CD4-positive, CD25-positive, alpha-beta regulatory T cell (primary cell): ENCODE measurements at regions not wholly inside any gene's neighbourhood (a gene's known extent, or its start where the extent isn't known, plus 50 kb on each side); places are given as distances from the start of the nearest gene placed in this dataset.

Source experiments
- ATAC-seq, 2 donors: fragments of 150-1000 bp; cut with Tn5 transposase; one replicate each; pipeline ENCODE4 v1.10.0; 2021; ENCODE audit warnings: low read depth in 2 of 2, moderate number of reproducible peaks in 2 of 2, moderate library complexity in 1 of 2
- DNase-seq, 3 donors: peaks; one replicate each; pipeline versions ENCODE4 v3.0.0 to v3.0.0-alpha.2; 2012 to 2022; ENCODE audit warnings: mixed read lengths in 1 of 3
- H3K27ac ChIP-seq: one replicate; pipeline ENCODE4 v1.7.0; 2013; ENCODE audit warnings: mild to moderate bottlenecking, low read length; ENCODE audit not compliant: insufficient read depth, poor library complexity, severe bottlenecking
- H3K27me3 ChIP-seq: one replicate; pipeline ENCODE4 v1.7.0; 2013; ENCODE audit warnings: low read length; ENCODE audit not compliant: control insufficient read depth, insufficient read depth
- H3K36me3 ChIP-seq: one replicate; pipeline ENCODE4 v1.7.0; 2013; ENCODE audit warnings: mild to moderate bottlenecking, low read length, moderate library complexity; ENCODE audit not compliant: control insufficient read depth, insufficient read depth
- H3K4me1 ChIP-seq: 2 replicates; pipeline ENCODE4 v1.7.0; 2013; ENCODE audit warnings: mild to moderate bottlenecking, low read length; ENCODE audit not compliant: insufficient read depth, control insufficient read depth, poor library complexity, severe bottlenecking
- H3K4me3 ChIP-seq: one replicate; pipeline ENCODE4 v1.7.0; 2013; ENCODE audit warnings: low read depth, mild to moderate bottlenecking, low read length, moderate library complexity
- H3K9me3 ChIP-seq, 2 experiments: 1 replicate in 1 of 2; 2 replicates in 1 of 2; pipeline ENCODE4 v1.7.0; 2013; ENCODE audit warnings: low read length in 2 of 2, mild to moderate bottlenecking in 1 of 2, moderate library complexity in 1 of 2; ENCODE audit not compliant: control insufficient read depth in 2 of 2
- H3K27ac Mint-ChIP-seq, 3 donors: one replicate each; pipeline ENCODE4 v1.8.0; 2020 to 2022; ENCODE audit warnings: mild to moderate bottlenecking in 3 of 3, mixed read lengths in 3 of 3, moderate library complexity in 2 of 3
- H3K27me3 Mint-ChIP-seq: one replicate; pipeline ENCODE4 v1.8.0; 2022; ENCODE audit warnings: mild to moderate bottlenecking, mixed read lengths
- H3K36me3 Mint-ChIP-seq: one replicate; pipeline ENCODE4 v1.8.0; 2020; ENCODE audit warnings: mixed read lengths
- H3K4me1 Mint-ChIP-seq, 4 donors: one replicate each; pipeline ENCODE4 v1.8.0; 2020 to 2022; ENCODE audit warnings: mixed read lengths in 4 of 4, mild to moderate bottlenecking in 1 of 4
- H3K4me3 Mint-ChIP-seq, 4 donors: one replicate each; pipeline ENCODE4 v1.8.0; 2020 to 2022; ENCODE audit warnings: mild to moderate bottlenecking in 4 of 4, mixed read lengths in 4 of 4, moderate library complexity in 3 of 4
- H3K9me3 Mint-ChIP-seq, 7 donors: one replicate each; pipeline ENCODE4 v1.8.0; 2020 to 2022; ENCODE audit warnings: mixed read lengths in 7 of 7, mild to moderate bottlenecking in 3 of 7, moderate library complexity in 2 of 7

DNA sequence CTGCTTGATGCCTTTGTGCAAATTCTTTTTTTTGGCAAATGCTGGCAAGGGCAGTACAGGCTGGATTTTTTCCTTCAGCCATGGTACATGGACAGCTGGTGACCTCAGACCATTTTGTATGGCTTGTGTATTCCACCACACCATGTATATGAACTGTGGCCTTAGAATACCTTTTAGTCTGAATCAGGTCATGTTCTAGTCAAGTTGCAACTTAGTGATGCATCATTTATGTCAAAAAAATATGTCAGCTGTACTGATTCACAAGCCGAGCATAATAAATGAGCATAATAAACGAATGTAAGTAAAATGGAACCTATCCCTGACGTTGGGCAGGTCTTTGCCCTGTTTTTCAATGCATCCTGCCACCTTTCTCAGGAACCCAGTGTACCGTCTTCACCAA, 219.7 kb upstream of the RUNX1 start:
- H3K27ac Mint-ChIP-seq, result no peak overlapping the region
- H3K9me3 Mint-ChIP-seq, result peaks cover 0 to 5% (median 0%) of the 10 kb centered on the region in 7 donors
- Histone ChIP-seq H3K9me3 (peaks cover 0 to 1% of the 10 kb centered on the region in 2 experiments), H3K4me3 (no peak overlapping the region), H3K4me1 (no peaks in the 10 kb centered on the region), H3K27ac (no peak overlapping the region), H3K36me3 (no peaks in the 10 kb centered on the region), H3K27me3 (peaks cover 1% of the 10 kb centered on the region)
- DNase-seq (no peak), ATAC-seq (no peak)
- no peaks in the 10 kb centered on the region for H3K36me3 Mint-ChIP-seq
- H3K4me3 Mint-ChIP-seq, result no peak overlapping the region
- H3K4me1 Mint-ChIP-seq, result no peaks in the 10 kb centered on the region
- H3K27me3 Mint-ChIP-seq, result no peaks in the 10 kb centered on the region

DNA sequence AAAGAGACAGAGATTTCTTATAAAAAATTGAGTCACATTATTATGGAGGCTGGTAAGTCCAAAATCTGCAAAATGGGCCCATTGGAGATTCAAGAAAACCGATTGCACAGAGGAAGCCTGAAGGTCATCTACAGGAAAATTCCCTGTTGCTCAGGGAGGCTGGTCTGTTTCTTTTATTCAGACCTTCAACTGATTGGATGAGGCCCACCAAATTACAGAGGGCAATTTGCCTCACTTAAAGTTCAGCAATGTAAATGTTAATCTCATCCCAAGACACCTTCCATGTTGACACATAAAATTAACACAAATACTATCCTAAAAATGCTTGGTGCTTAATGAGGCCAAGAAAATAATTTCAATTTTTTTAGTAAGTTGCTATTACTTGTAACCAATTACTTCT, 219.2 kb upstream of the RUNX1 start:
- H3K27ac Mint-ChIP-seq, result no peak overlapping the region
- Histone ChIP-seq H3K4me1 (no peaks in the 10 kb centered on the region), H3K27me3 (peaks cover 2% of the 10 kb centered on the region), H3K9me3 (peaks cover 0 to 1% of the 10 kb centered on the region in 2 experiments), H3K27ac (no peak overlapping the region), H3K36me3 (no peaks in the 10 kb centered on the region), H3K4me3 (no peak overlapping the region)
- ATAC-seq, result no peak
- H3K9me3 Mint-ChIP-seq, result peaks cover 0 to 4% (median 0%) of the 10 kb centered on the region in 7 donors
- H3K36me3 Mint-ChIP-seq, result no peaks in the 10 kb centered on the region
- H3K4me3 Mint-ChIP-seq, result no peak overlapping the region
- H3K27me3 Mint-ChIP-seq, result peaks cover under 1% of the 10 kb centered on the region
- DNase-seq, result no peak
- H3K4me1 Mint-ChIP-seq, result no peaks in the 10 kb centered on the region

GRCh38 chr21:35266546-35266945, 217.4 kb upstream of the RUNX1 start:
- no peak for DNase-seq
- Histone ChIP-seq H3K27ac (no peak overlapping the region), H3K9me3 (peaks cover 0 to 1% of the 10 kb centered on the region in 2 experiments), H3K4me1 (no peaks in the 10 kb centered on the region), H3K4me3 (no peak overlapping the region), H3K27me3 (peaks cover 2% of the 10 kb centered on the region), H3K36me3 (no peaks in the 10 kb centered on the region)
- Mint-ChIP-seq H3K27ac (no peak overlapping the region), H3K4me3 (no peak overlapping the region), H3K27me3 (peaks cover 4% of the 10 kb centered on the region), H3K36me3 (no peaks in the 10 kb centered on the region), H3K4me1 (no peaks in the 10 kb centered on the region), H3K9me3 (peaks cover 0 to 4% (median 0%) of the 10 kb centered on the region in 7 donors)
- ATAC-seq, result no peak

GRCh38 chr21:35265170-35265877, 216.2 kb upstream of the RUNX1 start:
- H3K4me1 Mint-ChIP-seq, result no peaks in the 10 kb centered on the region
- no peak for ATAC-seq
- H3K36me3 Mint-ChIP-seq, result no peaks in the 10 kb centered on the region
- no peak for DNase-seq
- no peak overlapping the region for H3K4me3 ChIP-seq
- H3K9me3 ChIP-seq, result peaks cover 0 to 1% of the 10 kb centered on the region in 2 experiments
- peaks cover 9% of the 10 kb centered on the region for H3K27me3 Mint-ChIP-seq
- peaks cover 0 to 4% (median 0%) of the 10 kb centered on the region in 7 donors for H3K9me3 Mint-ChIP-seq
- no peak overlapping the region for H3K27ac ChIP-seq
- H3K4me3 Mint-ChIP-seq, result no peak overlapping the region
- H3K27ac Mint-ChIP-seq, result no peak overlapping the region
- no peaks in the 10 kb centered on the region for H3K4me1 ChIP-seq
- peaks cover 2% of the 10 kb centered on the region for H3K27me3 ChIP-seq
- H3K36me3 ChIP-seq, result no peaks in the 10 kb centered on the region

- ATAC-seq (no peak), DNase-seq (no peak)
- Mint-ChIP-seq H3K27me3 (peaks cover 24% of the 10 kb centered on the region), H3K9me3 (peaks cover 0 to 4% (median 0%) of the 10 kb centered on the region in 7 donors), H3K4me3 (no peak overlapping the region), H3K27ac (no peak overlapping the region), H3K4me1 (no peaks in the 10 kb centered on the region), H3K36me3 (no peaks in the 10 kb centered on the region)
- H3K27ac ChIP-seq, result no peak overlapping the region
- peaks cover 2% of the 10 kb centered on the region for H3K27me3 ChIP-seq
- no peaks in the 10 kb centered on the region for H3K9me3 ChIP-seq
- no peaks in the 10 kb centered on the region for H3K4me1 ChIP-seq
- no peak overlapping the region for H3K4me3 ChIP-seq
- H3K36me3 ChIP-seq, result no peaks in the 10 kb centered on the region
Observed at GRCh38 chr21:35259457-35259856, 210.4 kb upstream of the RUNX1 start.

DNA sequence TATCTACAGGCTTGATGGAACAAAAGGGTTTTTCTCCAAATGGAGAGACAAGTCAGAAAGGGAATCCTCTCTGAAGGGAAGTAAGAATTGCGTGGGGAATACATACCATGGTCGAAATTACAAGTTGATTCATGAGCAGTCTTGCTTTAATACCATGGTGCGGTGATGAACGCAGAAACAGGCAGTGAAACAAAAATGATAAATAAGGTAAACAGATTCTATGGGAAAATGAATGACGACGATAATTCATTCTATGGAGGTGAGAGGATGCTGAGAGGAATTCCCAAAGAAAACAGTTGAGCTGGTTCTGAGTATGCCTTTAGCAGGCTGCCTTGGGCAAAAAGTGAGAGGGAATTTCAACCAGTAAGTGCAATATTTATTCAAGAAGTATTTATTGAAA, 209.4 kb upstream of the RUNX1 start:
- ATAC-seq (no peak), DNase-seq (no peak)
- Mint-ChIP-seq H3K9me3 (peaks cover 0 to 4% (median 0%) of the 10 kb centered on the region in 7 donors), H3K4me3 (no peak overlapping the region), H3K4me1 (no peaks in the 10 kb centered on the region), H3K27me3 (peaks cover 24% of the 10 kb centered on the region), H3K27ac (no peak overlapping the region), H3K36me3 (no peaks in the 10 kb centered on the region)
- Histone ChIP-seq H3K9me3 (no peaks in the 10 kb centered on the region), H3K27me3 (peaks cover 2% of the 10 kb centered on the region), H3K4me3 (no peak overlapping the region), H3K27ac (no peak overlapping the region), H3K4me1 (no peaks in the 10 kb centered on the region), H3K36me3 (no peaks in the 10 kb centered on the region)

- Histone ChIP-seq H3K9me3 (no peaks in the 10 kb centered on the region), H3K27me3 (peaks cover 2% of the 10 kb centered on the region), H3K4me3 (no peak overlapping the region), H3K4me1 (no peaks in the 10 kb centered on the region), H3K27ac (no peak overlapping the region), H3K36me3 (no peaks in the 10 kb centered on the region)
- Mint-ChIP-seq H3K9me3 (peaks cover 0 to 4% (median 0%) of the 10 kb centered on the region in 7 donors), H3K27ac (no peak overlapping the region), H3K27me3 (peaks cover 19% of the 10 kb centered on the region), H3K4me1 (no peaks in the 10 kb centered on the region), H3K4me3 (no peak overlapping the region), H3K36me3 (no peaks in the 10 kb centered on the region)
- DNase-seq, result no peak
- ATAC-seq, result no peak
Observed at GRCh38 chr21:35257413-35257812, 208.3 kb upstream of the RUNX1 start.

- Mint-ChIP-seq H3K27ac (no peak overlapping the region), H3K36me3 (no peaks in the 10 kb centered on the region), H3K9me3 (peaks cover 0 to 4% (median 0%) of the 10 kb centered on the region in 7 donors), H3K4me1 (no peaks in the 10 kb centered on the region), H3K4me3 (no peak overlapping the region), H3K27me3 (peaks cover 19% of the 10 kb centered on the region)
- Histone ChIP-seq H3K27me3 (peaks cover 2% of the 10 kb centered on the region), H3K36me3 (no peaks in the 10 kb centered on the region), H3K4me3 (no peak overlapping the region), H3K4me1 (no peaks in the 10 kb centered on the region), H3K9me3 (no peaks in the 10 kb centered on the region), H3K27ac (no peak overlapping the region)
- no peak for DNase-seq
- no peak for ATAC-seq
Observed at GRCh38 chr21:35256468-35256988, 207.4 kb upstream of the RUNX1 start.
